ENCODE measurements at regions not wholly inside any gene's neighbourhood (a gene's known extent, or its start where the extent isn't known, plus 50 kb on each side); places are given as distances from the start of the nearest gene placed in this dataset.

- ChIA-PET POLR2A (interaction anchor here (1.8 kb wide), 2 partner anchors 18 to 23 kb away, joined by 5 to 10 read pairs; no protein-coding TSS in a partner anchor), CTCF (interaction anchor here (0.8 kb wide), 1 partner anchor 13 kb away, joined by 3 read pairs; no protein-coding TSS in a partner anchor), SMC1A (ENCODE audit: uncharacterized antibody, unreplicated experiment) (interaction anchor here (1.1 to 5.1 kb wide), 4 partner anchors 21 to 89 kb away, joined by 4 to 77 read pairs (median 6); no protein-coding TSS in a partner anchor), RAD21 (ENCODE audit: unreplicated experiment) (interaction anchor here (1.6 kb wide), 1 partner anchor 24 kb away, joined by 10 read pairs; no protein-coding TSS in a partner anchor)
- H3K9ac ChIP-seq (ENCODE audit: control insufficient read depth, insufficient read depth, low read length), result no peak overlapping the region
- H3K4me2 ChIP-seq (ENCODE audit: control insufficient read depth, insufficient read depth), result no peak overlapping the region; the same call in 1 of the 2 replicates
- no peaks in the 10 kb centered on the region; the same call in 2 of the 3 replicates for H3K9me3 ChIP-seq (replicated peaks; ENCODE audit: control insufficient read depth, insufficient read depth, low read length)
- no peaks in the 10 kb centered on the region for H3K79me2 ChIP-seq (ENCODE audit: control insufficient read depth, insufficient read depth, low read length)
- no peak overlapping the region for H3K27ac ChIP-seq (ENCODE audit: control insufficient read depth, insufficient read depth)
- no peak overlapping the region for H2AFZ ChIP-seq (ENCODE audit: control insufficient read depth, low read depth, low read length)
- DNase-seq (ENCODE audit: low read depth, low spot score), result no peak
- peaks cover 16% of the 10 kb centered on the region; the same call in 1 of the 2 replicates for H3K4me1 ChIP-seq (ENCODE audit: control insufficient read depth, insufficient read depth, low read length)
- no TSS peak for BruUV-seq (replicated peaks)
- intact Hi-C loops (cut with micrococcal nuclease; ENCODE audit: unreplicated experiment), result no loop called here
- no peak for FAIRE-seq
- in situ Hi-C loops (cut with MboI), result no loop called here
- no peaks in the 10 kb centered on the region for H3K36me3 ChIP-seq (ENCODE audit: control insufficient read depth in 2 of 2, insufficient read depth in 2 of 2, low read length in 1 of 2)
- H4K20me1 ChIP-seq (ENCODE audit: control insufficient read depth, insufficient read depth), result no peaks in the 10 kb centered on the region
- ATAC-seq, result no peak
- H3K4me3 ChIP-seq, result no peak overlapping the region
- WGBS (ENCODE audit: insufficient coverage, insufficient replicate concordance, low lambda C conversion rate, missing lambda C conversion rate), result 0% methylated on average over 1 of the region's 1 CpG
- H3K27me3 ChIP-seq (replicated peaks in 1 of 2; ENCODE audit: control insufficient read depth in 2 of 2, insufficient read depth in 2 of 2, low read length in 1 of 2), result no peaks in the 10 kb centered on the region
- TF ChIP-seq IKZF1 (conservative IDR thresholded peaks at IDR 0.05) (peak; percentile 50), POU2F2 (IDR thresholded peaks at IDR 0.05; ENCODE audit: borderline replicate concordance, low read depth, low read length) (no peak), PKNOX1 (IDR thresholded peaks at IDR 0.05) (no peak), ZNF207 (IDR thresholded peaks at IDR 0.05; ENCODE audit: borderline replicate concordance) (no peak), MYB (IDR thresholded peaks at IDR 0.05; ENCODE audit: borderline replicate concordance, low read depth, low read length) (no peak), ATF7 (IDR thresholded peaks at IDR 0.05; ENCODE audit: low read depth) (peak; percentile 61), RELB (IDR thresholded peaks at IDR 0.05; ENCODE audit: low read depth) (peak; percentile 41; the same call in 1 of the 2 replicates), NFXL1 (IDR thresholded peaks at IDR 0.05; ENCODE audit: borderline replicate concordance) (no peak), EGR1 (IDR thresholded peaks at IDR 0.05; ENCODE audit: borderline replicate concordance in 1 of 2, low read depth in 2 of 2, low read length in 2 of 2) (no peak), HDAC6 (IDR thresholded peaks at IDR 0.05; ENCODE audit: unreplicated experiment) (no peak), ZNF24 (IDR thresholded peaks at IDR 0.05) (no peak), SPI1 (IDR thresholded peaks at IDR 0.05; ENCODE audit: borderline replicate concordance, insufficient read depth, low read depth, low read length) (peak; percentile 8; the same call in 1 of the 2 replicates), CHD2 (IDR thresholded peaks at IDR 0.05; ENCODE audit: borderline replicate concordance, low read depth, low read length) (0 out of 2 replicates have a peak, but pooled peaks have one; percentile 41), STAT3 (IDR thresholded peaks at IDR 0.05; ENCODE audit: low read depth, low read length) (no peak)
- TF ChIP-seq, protein P1, sequence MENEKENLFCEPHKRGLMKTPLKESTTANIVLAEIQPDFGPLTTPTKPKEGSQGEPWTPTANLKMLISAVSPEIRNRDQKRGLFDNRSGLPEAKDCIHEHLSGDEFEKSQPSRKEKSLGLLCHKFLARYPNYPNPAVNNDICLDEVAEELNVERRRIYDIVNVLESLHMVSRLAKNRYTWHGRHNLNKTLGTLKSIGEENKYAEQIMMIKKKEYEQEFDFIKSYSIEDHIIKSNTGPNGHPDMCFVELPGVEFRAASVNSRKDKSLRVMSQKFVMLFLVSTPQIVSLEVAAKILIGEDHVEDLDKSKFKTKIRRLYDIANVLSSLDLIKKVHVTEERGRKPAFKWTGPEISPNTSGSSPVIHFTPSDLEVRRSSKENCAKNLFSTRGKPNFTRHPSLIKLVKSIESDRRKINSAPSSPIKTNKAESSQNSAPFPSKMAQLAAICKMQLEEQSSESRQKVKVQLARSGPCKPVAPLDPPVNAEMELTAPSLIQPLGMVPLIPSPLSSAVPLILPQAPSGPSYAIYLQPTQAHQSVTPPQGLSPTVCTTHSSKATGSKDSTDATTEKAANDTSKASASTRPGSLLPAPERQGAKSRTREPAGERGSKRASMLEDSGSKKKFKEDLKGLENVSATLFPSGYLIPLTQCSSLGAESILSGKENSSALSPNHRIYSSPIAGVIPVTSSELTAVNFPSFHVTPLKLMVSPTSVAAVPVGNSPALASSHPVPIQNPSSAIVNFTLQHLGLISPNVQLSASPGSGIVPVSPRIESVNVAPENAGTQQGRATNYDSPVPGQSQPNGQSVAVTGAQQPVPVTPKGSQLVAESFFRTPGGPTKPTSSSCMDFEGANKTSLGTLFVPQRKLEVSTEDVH (IDR thresholded peaks at IDR 0.05; ENCODE audit: low read depth, partially characterized antibody), result no peak
- TF ChIP-seq, protein P2, sequence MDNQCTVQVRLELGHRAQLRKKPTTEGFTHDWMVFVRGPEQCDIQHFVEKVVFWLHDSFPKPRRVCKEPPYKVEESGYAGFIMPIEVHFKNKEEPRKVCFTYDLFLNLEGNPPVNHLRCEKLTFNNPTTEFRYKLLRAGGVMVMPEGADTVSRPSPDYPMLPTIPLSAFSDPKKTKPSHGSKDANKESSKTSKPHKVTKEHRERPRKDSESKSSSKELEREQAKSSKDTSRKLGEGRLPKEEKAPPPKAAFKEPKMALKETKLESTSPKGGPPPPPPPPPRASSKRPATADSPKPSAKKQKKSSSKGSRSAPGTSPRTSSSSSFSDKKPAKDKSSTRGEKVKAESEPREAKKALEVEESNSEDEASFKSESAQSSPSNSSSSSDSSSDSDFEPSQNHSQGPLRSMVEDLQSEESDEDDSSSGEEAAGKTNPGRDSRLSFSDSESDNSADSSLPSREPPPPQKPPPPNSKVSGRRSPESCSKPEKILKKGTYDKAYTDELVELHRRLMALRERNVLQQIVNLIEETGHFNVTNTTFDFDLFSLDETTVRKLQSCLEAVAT (IDR thresholded peaks at IDR 0.05), result 0 out of 2 replicates have a peak, but pooled peaks have one; percentile 49
Measured at GRCh38 chr1:192521734-192522133, 53.8 kb upstream of the RGS1 start.
